HG03097 (cell line): ENCODE measurements at regions not wholly inside any gene's neighbourhood (a gene's known extent, or its start where the extent isn't known, plus 50 kb on each side); places are given as distances from the start of the nearest gene placed in this dataset.
"Not testable (repeated sequence)": the region's sequence is repeated elsewhere in the genome, so short reads cannot be mapped to it uniquely, and the experiment has no call there.

Source experiments
- ATAC-seq: cut with Tn5 transposase; IDR thresholded peaks from one replicate; pipeline ENCODE4 v1.9.1; 2021; ENCODE audit not compliant: unreplicated experiment, low FRiP score

DNA sequence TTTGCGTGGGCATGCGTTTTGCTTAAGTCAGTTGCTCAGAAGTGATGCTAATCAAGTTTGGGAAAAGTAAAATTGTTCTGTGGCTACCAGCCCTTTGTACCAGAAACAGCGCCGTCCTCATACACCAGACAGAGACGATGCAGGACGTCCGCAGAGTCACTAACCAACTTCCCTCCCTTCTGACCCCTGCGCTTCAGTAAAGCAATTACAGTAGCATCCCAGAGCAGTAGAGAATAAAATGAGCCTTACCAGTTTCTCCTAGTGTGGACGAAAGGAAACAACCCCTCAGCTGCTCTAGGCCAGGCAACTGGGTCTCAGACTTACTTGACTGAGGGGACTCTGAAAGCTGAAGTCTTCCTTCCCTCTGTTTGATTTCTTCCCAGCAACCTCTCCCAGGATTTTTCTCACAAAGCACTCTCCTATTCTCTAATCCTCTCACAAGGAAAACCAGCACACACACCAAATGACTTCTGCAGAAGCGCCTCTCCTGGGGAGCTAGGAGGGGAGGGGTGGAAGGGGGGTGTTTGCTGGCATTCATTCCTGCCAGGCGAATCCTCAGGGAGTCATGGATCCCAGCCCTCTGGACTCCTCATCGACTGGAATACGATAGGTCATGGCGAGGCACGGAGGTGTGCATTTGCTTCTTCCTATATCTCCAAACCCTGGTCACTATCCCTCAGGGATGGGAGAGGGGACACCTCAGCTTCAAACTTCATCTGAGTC, 56.0 kb upstream of the MID1 start:
- no peak for ATAC-seq

DNA sequence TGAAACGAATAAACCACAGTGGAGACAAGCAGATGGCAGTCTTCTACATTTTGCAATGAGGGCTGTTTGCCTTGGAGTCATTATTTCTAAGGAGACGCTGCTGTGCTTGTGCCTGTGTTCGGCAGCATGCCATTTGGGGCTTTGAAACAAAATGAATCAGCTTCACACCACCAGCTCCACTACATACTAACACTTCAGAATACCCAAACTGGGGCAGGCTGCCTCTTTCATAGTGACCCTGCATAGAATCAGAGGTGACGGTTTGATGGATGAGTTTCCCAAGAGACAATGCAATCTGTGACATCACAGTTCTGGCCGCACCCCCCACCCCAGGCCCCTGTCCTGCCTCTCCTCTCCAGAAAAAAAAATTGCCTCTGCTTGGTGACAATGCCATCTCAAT, 57.1 kb upstream of the MID1 start:
- ATAC-seq: no peak

DNA sequence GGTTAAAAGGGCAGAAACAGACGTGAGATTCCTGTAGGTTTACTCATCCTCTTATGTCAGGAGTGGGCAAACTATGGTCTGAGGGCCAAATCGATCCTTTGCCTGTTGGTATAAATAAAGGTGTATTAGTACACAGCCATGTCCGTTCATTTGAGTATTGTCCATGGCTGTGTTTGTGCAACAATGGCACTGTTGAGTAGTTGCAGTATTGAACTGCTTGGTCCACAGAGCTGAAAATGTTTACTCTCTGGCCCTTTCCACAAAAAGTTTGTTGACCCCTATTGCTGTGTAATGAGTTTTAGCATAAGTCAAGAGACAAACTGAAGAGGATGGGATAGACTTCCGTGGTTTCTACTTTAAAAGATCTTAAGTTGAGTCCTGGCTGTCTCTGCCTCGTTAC, 59.0 kb upstream of the MID1 start:
- ATAC-seq: no peak

DNA sequence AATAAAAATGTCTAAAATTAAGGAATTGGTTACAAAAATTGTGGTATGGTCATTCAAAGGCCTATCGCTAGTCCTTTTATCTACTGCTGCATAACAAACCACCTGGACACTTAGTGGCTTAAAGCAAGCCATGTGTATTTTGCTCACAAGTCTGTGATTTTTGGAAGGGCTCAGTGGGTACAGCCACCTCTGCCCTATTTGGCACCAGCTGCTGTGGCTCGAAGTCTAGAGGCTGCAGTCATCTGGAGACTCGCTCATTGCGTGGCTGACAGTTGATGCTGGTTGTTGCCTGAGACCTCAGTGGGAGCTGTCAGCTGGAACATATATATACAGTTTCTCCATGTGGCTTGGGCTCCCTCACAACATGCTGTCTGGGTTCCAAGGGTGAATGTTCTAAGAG, 60.8 kb upstream of the MID1 start:
- no peak for ATAC-seq

DNA sequence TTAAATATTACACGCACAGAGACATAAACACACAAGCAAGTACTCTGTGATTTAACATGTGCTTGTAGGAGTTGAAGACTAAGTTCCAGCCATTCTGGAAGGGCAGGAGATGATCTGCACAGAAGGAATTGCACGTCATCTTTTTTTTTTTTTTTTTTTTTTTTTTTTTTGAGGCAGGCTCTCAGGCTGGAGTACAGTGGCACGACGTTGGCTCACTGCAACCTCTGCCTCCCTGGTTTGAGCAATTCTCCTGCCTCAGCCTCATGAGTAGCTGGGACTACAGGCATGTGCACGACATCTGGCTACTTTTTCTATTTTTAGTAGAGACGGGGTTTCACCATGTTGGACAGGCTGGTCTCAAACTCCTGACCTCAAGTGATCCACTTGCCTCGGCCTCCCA, 63.2 kb upstream of the MID1 start:
- not testable (repeated sequence) for ATAC-seq

DNA sequence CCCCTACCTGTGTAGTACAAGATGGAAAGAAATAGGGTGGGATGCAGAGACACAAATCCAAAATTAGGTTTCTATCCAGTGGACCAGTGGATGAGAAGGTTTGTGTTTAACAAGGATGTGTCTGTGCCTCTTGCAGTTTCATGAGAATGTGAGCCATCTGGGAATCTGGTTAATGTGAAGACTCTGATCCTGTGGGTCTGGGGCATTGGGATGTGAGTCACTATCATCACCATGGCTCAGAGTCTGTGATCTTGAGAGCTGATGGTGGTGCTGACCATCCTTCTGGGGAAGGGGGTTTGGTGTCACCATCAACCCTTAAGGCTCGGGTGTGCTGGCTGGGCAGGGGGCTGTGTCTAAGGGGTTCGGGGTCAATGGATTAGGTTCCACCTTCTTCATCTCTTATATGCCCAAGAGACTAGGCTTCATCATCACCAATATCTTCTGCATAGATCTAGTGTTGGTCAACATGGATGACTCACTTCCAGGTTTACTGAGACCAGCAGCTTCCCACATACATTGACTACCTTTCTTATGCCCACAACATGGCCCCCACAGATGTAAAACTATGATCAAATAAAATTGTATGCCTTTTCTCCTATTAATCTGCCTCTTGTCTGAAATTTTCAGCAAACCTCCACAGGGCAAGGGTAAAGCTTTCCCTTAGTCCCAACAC, 65.7 kb upstream of the MID1 start:
- no peak for ATAC-seq

DNA sequence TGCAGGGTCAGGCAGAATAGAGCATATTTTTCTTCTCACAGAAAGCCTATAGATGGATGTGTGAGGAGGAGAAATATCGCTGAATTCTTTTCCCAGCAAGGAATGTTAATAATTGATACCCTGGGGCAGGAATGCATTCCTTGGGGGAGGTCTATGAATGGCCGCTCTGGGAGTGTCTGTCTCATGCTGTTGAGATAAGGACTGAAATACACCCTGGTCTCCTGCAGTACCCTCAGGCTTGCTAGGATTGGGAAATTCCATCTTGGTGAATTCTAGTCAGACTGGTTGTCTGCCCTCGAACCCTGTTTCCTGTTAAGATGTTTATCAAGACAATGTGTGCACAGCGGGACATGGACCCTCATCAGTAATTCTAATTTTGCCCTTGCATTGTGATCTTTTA, 71.4 kb upstream of the MID1 start:
- ATAC-seq: not testable (repeated sequence)

DNA sequence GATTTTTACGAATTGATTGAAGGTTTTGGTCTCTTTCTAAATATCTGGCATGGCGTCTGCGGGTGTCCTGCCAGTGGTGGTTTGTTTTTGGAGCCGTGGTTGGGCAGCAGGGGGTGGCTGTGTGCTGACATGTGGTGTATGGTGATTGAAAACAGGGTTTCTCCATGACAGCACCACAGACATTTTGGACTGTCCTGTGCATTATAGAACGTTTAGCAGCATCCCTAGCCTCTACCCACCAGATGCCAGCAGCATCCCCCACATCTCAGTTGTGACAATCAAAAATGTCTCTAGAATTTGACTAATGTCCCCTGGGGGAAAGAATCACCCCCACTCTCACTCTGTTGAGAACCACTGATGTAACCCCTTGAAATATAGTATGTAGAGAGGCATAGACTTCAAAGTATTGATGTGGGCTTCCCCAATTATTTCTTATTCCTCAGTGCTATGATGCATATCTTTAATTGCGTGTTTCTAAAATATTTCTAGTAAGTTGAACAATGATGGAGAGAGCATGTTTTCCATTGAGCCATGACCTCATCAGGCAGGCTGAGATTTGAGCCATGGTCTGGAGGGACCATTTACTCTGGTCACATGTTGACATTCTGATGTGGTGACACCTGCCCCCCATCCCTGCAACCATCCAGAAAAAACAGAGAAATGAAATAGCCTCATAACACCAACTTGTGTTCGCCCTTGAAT, 77.4 kb upstream of the MID1 start:
- ATAC-seq: no peak

DNA sequence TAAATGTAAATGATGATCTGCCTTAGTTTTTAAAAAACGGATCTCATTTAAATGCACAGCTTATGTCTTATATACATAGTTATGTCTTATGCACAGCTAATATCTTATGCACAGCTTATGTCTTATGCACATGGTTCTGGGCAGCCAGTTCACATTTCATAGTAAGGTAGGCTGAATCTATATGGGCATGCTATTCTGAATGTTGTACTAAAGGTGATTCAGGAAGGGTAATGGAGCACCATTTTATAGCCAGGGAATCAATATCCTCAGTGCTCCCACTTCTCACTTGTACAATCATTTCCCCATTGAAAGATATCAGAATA, 77.9 kb upstream of the MID1 start:
- ATAC-seq: no peak

DNA sequence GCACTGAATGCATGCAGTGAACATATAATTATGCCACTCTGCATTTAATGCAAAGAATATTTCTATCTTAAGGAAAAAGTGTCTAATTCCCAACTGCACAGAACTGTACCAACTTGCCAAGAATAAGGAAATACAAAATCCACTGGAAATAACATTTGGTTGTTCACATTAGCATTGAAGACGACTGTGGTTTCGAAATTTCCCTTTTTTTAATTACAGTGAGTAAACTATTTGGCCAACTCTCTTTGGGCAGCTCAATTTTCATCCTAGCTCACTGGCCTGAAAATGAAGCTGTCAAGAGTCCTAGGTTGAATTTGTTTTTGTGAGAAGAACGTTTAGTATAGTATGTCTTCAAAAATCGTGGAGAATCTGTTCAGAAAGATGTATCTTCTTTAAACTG, 81.6 kb upstream of the MID1 start:
- ATAC-seq: no peak

DNA sequence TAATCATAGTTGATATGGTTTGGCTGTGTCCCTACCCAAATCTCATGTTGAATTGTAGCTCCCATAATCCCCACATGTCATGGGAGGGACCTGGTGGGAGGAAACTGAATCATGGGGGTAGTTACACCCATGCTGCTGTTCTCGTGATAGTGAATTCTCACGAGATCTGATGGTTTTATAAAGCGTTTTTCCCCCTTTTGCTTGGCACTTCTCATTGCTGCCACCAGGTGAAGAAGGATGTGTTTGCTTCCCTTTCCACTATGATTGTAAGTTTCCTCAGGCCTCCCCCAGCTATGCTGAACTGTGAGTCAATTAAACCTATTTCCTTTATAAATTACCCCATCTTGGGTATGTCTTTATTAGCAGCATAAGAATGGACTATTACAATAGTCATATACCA, 86.0 kb upstream of the MID1 start:
- ATAC-seq: not testable (repeated sequence)

DNA sequence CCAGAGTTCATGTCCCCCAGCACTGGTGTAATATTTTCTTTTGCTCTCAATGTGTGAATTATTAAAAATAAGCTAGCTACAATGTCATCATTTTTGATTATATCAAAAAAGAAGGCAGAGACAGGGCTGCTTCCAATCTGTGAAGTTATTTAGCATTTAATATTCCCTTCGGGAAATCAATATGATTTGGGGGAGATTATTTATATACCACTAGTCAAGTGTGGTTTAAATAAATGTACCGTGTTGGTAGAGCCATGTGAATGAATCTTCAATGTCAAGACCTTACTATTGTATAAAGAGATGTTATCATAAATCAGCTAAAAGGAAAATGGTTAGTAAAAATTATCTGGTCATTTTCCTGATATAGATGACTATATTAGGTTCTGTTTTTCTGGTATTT, 87.4 kb upstream of the MID1 start:
- no peak for ATAC-seq

DNA sequence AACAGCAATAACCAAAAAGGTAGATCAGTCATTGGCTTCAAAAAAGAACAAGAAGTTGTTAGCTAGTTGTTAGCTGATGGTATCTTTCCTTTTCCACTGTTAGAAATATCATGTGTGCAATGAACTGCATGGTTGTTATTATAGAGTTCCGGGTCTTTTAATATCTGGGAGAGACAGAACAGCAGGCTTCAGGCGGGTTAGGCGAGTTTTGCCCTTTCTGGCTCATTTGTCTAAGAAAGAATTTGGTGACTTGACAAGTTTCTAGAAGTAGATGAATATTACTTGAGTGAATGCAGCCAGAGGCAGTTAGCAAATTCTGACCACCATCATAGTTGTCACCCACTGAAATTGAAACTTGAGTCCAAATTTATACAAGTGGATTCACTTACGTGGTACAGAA, 88.9 kb upstream of the MID1 start:
- no peak for ATAC-seq

DNA sequence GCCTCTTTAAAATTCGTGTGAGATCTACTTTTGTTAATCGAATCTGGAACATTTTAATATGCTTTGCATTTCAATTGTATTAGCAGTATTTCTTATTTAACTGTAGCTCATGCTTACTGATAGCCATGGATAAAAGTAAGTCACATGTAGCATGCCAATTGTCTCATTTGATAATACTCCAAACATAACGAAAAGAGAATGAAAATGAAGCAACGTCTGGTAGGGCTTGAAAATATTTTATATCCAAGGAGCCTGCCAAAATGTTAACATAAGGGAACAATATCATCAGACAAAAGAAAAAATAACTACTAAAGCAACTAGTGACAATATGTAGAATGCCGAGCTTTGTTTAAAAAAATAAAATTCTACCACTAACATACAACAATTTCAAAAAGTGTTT, 94.1 kb upstream of the MID1 start:
- no peak for ATAC-seq

DNA sequence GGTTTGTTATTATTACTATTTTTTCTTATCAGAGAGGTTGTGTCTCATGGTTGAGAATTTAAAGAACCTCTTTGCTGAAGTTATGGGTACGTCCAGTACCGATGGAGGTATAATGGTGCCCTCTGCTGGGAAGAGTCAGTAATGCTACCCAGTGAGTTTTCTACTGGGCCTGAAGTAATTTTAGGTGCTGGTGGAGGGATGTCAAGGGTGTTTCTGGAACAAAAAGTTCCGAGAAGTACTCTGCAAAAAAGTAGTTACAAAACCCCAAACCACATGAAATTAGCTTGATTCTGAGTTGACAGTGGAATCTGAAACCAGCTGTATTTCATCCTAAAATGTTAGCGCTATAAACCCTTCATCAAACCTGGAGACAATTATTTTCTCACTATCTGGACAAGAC, 102.5 kb upstream of the MID1 start:
- peak; percentile 70 for ATAC-seq

DNA sequence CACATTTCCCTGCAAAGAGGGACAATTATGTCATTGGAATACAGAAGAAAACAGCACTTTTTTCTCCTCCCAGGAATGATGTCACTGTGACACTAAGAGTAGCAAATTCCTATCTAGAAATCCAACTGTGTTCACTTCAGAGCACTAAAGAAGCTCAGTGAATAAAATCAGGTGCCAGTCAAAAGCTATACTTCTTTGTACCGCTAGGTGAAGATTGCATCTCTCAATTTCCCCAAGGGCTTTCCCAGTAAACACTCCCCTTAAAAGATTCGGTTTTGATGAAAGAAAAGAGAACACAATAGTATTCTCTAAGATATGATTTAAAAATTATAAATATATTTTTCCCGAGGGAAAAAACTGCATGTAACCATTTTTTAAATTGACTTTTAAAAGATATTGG, 104.7 kb upstream of the MID1 start:
- ATAC-seq: no peak

DNA sequence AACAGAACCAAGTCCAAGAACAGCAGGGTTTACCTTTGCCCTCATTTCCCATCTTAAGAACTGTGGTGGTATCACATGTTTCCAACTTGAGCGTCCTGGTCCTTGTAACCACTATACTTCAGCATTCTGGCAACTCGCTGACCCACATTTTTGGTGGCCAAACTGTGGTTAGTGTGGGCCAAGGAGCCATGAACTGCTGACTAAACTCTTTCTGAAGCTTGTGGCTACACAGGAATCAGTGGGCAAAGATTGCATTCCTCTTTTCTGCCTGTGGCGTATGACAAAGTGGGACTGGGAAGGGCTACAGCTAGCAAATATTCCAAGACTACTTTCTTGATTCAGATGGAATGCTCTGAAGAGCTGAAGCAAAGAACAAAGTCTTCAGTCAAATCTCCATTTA, 106.3 kb upstream of the MID1 start:
- no peak for ATAC-seq

DNA sequence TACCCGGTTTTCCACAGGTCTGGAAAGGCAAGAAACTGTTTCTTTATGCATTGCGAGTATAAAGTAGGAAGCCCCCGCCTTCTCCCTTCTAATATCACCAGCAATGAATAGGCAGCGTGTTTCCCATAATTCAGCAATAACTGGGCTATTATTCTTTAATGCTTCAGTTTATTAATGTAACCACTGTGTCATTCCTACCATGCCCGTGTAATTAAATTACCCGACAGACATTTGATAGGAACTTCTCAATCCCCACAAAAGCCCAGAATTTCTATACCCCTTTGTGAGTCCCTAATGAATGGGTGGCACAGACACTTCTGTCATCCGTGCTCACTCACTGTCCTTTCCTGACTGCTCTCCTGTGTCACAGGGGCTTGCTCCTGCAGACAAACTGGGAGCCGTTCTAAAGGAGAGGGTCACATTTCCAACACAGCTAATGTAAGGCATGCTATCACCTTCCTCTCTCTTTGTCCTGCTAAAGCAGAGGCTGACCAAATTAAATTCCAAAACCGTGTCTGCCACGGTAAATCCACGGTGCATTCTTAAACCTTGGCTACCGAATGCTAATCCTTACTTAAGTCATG, 108.5 kb upstream of the MID1 start:
- ATAC-seq: no peak

DNA sequence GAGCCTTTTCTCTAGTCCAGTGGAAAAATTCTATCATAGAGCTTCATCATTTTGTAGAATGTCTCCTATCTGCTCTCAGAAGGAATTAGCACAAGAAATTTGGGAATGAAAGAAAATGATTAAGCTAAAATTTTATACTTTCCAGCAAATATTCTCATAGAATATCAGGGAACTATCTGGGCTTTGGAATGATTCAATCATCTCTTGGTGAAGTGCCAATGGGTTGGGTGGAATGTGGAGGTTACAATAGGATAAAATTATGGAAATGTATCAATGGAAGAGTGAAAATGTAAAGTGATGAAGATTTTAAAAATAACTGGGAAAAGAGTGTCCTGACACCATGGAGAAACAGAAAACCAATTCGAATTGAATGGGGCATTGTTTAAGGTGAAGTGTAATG, 119.0 kb upstream of the MID1 start:
- no peak for ATAC-seq

DNA sequence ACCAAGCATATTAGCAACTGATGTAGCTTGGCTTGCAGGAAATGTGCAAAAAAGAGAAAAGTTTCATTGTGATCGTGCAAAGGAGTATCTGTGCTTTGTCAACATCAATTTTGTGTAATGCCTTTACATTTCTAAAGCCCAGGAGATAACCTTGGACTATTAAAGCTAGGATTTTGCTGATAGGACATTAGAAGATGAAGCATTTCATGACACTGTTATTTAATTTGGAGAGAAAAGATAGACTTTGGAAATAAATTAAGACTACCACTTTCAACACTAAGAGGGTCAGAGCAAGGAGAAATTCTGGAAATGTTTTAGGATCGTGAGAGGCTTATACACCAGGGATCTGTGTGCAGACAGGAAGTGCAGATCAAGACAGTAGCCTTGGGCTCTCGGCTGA, 120.6 kb upstream of the MID1 start:
- ATAC-seq: no peak

DNA sequence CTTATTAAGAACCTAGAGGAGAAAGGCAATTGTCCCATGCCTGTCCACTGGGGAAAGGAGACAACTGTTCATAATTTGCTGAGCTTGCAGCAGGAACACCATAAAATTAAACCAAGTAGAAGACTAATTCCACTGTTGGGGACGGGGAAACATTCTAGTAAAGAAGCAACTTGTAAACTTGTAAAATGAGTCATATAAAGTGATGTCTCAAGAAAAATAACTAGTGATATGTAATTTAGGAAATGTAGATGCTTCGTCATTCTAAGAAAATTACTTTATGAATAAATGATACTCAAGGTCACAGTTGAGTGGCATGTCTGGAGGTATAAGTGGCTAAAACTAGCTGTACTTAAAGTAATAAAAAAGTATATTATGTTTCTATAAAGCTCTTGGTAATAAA, 121.2 kb upstream of the MID1 start:
- no peak for ATAC-seq

DNA sequence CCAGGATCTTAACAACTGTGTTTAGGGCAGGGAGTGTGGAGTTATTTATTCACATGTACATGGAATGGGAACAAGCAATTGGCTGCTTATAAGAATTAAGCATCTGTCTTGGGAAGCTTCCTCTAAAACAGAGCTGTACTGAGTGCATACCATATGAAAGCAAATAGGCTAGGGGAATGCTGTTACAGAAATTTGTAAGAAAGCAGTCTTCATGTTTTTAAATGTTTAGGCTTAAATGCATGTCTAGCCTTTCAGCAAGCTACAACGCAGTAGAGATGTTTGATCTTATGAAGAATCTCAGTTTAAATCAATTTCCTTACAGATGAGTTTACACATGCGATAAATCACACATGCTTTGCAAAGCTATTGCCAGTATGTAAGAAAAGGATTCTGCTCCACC, 123.1 kb upstream of the MID1 start:
- no peak for ATAC-seq
